ENCODE measurements at regions not wholly inside any gene's neighbourhood (a gene's known extent, or its start where the extent isn't known, plus 50 kb on each side); places are given as distances from the start of the nearest gene placed in this dataset.

DNA sequence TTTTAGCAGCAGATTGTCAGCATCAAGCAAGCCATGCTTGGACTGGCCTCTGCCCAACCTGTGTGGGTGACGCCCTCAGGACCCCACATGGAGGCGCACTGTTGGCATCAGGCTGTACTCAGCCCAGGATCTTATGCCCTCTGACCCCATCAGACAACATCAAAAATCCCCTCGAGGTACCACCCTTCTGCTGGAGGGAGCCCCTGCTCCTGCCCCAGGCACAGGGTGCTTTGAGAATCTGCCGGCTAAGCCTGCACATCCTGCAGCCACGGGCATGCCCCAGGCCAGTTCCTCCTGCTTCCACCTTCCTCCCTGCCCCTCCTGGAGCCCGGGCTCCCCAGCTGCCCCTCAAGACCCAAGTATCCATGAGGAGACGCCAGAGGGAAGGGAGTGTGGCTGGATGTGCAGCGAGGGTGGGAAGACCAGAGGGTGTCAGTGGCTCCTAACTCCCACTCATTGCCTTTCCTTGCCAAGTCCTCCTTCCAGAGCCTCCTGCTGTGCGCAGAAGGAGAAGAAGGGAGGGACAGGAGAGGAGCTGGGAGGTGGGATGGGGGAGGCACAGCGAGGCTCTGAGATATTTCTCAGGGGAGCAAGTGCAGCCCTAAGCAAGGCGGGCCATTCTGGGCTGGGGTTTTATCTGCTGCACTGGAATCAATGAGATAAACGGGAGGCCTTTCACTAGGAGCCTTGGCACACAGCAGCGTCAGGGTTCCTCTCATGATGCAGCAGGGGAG, 77.4 kb upstream of the CST7 start:
- H3K9ac ChIP-seq (replicated peaks; ENCODE audit: extremely low read depth, insufficient read depth, low read length): no peak overlapping the region
- H3K27me3 ChIP-seq (ENCODE audit: control insufficient read depth in 2 of 2, insufficient read depth in 2 of 2, low read length in 2 of 2): no peaks in the 10 kb centered on the region
- intact Hi-C loops (cut with micrococcal nuclease) (no loop called here), dilution Hi-C loops (cut with MboI; ENCODE audit: extremely low pct_ligation_motif_present, low sequenced_read_pairs) (no loop called here)
- no peak overlapping the region for H3K4me3 ChIP-seq (replicated peaks in 1 of 3; ENCODE audit: insufficient read depth in 1 of 3, low read depth in 1 of 3, low read length in 3 of 3)
- no TSS peak for BruUV-seq (replicated peaks)
- no peaks in the 10 kb centered on the region for H3K79me2 ChIP-seq (ENCODE audit: control insufficient read depth, insufficient read depth, low read length)
- POLR2A ChIA-PET: no interaction called here
- no peaks in the 10 kb centered on the region for H3K9me3 ChIP-seq (replicated peaks; ENCODE audit: control insufficient read depth, insufficient read depth, low read length)
- FAIRE-seq (no peak), DNase-seq (ENCODE audit: low read depth, low spot score) (no peak)
- H4K20me1 ChIP-seq (replicated peaks; ENCODE audit: control insufficient read depth, extremely low read depth, insufficient read depth, low read length): no peaks in the 10 kb centered on the region
- no peak overlapping the region for H2AFZ ChIP-seq (ENCODE audit: low read depth, low read length)
- no peaks in the 10 kb centered on the region for H3K4me1 ChIP-seq (ENCODE audit: control insufficient read depth, extremely low read depth, insufficient read depth, low read length)
- CTCF ChIA-PET: no interaction called here
- H3K27ac ChIP-seq (ENCODE audit: insufficient read depth, low read depth, low read length): no peak overlapping the region
- H3K9me1 ChIP-seq (replicated peaks; ENCODE audit: control insufficient read depth, extremely low read depth, insufficient read depth, low read length): no peaks in the 10 kb centered on the region
- no peaks in the 10 kb centered on the region for H3K36me3 ChIP-seq (ENCODE audit: control insufficient read depth in 2 of 2, extremely low read depth in 1 of 2, insufficient read depth in 2 of 2, low read length in 2 of 2)
- no peak for TF ChIP-seq EZH2 (IDR thresholded peaks at IDR 0.05; ENCODE audit: borderline replicate concordance, low read depth, low read length, severe bottlenecking)
- no peak for TF ChIP-seq JUN (IDR thresholded peaks at IDR 0.05; ENCODE audit: borderline replicate concordance, insufficient read depth, insufficient read length, low read depth)
- TF ChIP-seq MYC (IDR thresholded peaks at IDR 0.05; ENCODE audit: low read depth, low read length): no peak
- TF ChIP-seq FOS (IDR thresholded peaks at IDR 0.05; ENCODE audit: borderline replicate concordance, insufficient read depth, low read length): no peak
- TF ChIP-seq POLR2A (IDR thresholded peaks at IDR 0.05; ENCODE audit: low read depth, low read length): no peak
- no peak for TF ChIP-seq POLR2AphosphoS5 (IDR thresholded peaks at IDR 0.05; ENCODE audit: insufficient read depth, low read depth, low read length)
- TF ChIP-seq, protein P1, sequence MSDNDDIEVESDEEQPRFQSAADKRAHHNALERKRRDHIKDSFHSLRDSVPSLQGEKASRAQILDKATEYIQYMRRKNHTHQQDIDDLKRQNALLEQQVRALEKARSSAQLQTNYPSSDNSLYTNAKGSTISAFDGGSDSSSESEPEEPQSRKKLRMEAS (IDR thresholded peaks at IDR 0.05; ENCODE audit: insufficient read depth, insufficient read length): no peak
- TF ChIP-seq, protein P2, sequence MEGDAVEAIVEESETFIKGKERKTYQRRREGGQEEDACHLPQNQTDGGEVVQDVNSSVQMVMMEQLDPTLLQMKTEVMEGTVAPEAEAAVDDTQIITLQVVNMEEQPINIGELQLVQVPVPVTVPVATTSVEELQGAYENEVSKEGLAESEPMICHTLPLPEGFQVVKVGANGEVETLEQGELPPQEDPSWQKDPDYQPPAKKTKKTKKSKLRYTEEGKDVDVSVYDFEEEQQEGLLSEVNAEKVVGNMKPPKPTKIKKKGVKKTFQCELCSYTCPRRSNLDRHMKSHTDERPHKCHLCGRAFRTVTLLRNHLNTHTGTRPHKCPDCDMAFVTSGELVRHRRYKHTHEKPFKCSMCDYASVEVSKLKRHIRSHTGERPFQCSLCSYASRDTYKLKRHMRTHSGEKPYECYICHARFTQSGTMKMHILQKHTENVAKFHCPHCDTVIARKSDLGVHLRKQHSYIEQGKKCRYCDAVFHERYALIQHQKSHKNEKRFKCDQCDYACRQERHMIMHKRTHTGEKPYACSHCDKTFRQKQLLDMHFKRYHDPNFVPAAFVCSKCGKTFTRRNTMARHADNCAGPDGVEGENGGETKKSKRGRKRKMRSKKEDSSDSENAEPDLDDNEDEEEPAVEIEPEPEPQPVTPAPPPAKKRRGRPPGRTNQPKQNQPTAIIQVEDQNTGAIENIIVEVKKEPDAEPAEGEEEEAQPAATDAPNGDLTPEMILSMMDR (IDR thresholded peaks at IDR 0.05; ENCODE audit: extremely low read depth in 1 of 2, insufficient read depth in 1 of 2, low read depth in 1 of 2, low read length in 2 of 2): no peak
- no peak for TF ChIP-seq GATA2 (IDR thresholded peaks at IDR 0.05; ENCODE audit: insufficient read depth, insufficient read length, low read depth, low read length)
- no peak overlapping the region for H3K4me2 ChIP-seq (ENCODE audit: insufficient read depth, low read length)

Measured in endothelial cell of umbilical vein (primary cell).